Karpas-422 (cell line): ENCODE measurements at regions not wholly inside any gene's neighbourhood (a gene's known extent, or its start where the extent isn't known, plus 50 kb on each side); places are given as distances from the start of the nearest gene placed in this dataset.

ENCODE experiments used
- DNase-seq: peaks from one replicate; pipeline ENCODE4 v3.0.0-alpha.2; 2015
- H2AFZ ChIP-seq: fragments of 200-600 bp; sonication (generic); 2 replicates; pipeline ENCODE4 v1.6.1; 2014; ENCODE audit warnings: antibody characterized with exemption, low read length, mixed read lengths
- H3K27ac ChIP-seq: fragments of 200-600 bp; sonication (generic); 2 replicates; pipeline ENCODE4 v1.5.1; 2014; ENCODE audit warnings: mild to moderate bottlenecking, low read length, moderate library complexity
- H3K27me3 ChIP-seq: fragments of 200-600 bp; sonication (generic); 2 replicates; pipeline ENCODE4 v1.6.1; 2014; ENCODE audit warnings: low read length, mixed read lengths
- H3K36me3 ChIP-seq: fragments of 200-600 bp; sonication (generic); 2 replicates; pipeline ENCODE4 v1.6.1; 2014; ENCODE audit warnings: low read length, mixed read lengths; ENCODE audit not compliant: insufficient read depth
- H3K4me1 ChIP-seq: fragments of 200-600 bp; sonication (generic); 2 replicates; pipeline ENCODE4 v1.6.1; 2014; ENCODE audit warnings: mild to moderate bottlenecking, low read length, mixed read lengths
- H3K4me2 ChIP-seq: fragments of 200-600 bp; sonication (generic); 2 replicates; pipeline ENCODE4 v1.6.1; 2014; ENCODE audit warnings: low read length, low read depth, mild to moderate bottlenecking; ENCODE audit not compliant: poor library complexity, severe bottlenecking
- H3K4me3 ChIP-seq: fragments of 200-600 bp; sonication (generic); 2 replicates; pipeline ENCODE4 v1.5.1; 2014; ENCODE audit warnings: mild to moderate bottlenecking, antibody characterized with exemption, low read length, mixed read lengths
- H3K79me2 ChIP-seq: fragments of 200-600 bp; sonication (generic); 2 replicates; pipeline ENCODE4 v1.6.1; 2014; ENCODE audit warnings: mild to moderate bottlenecking, low read length, mixed read lengths
- H3K9ac ChIP-seq: fragments of 200-600 bp; sonication (generic); 2 replicates; pipeline ENCODE4 v1.6.0; 2014; ENCODE audit warnings: low read length
- H3K9me2 ChIP-seq: fragments of 200-600 bp; sonication (generic), shearing (Covaris generic); replicated peaks from 2 replicates; pipeline ENCODE4 v1.6.0; 2014; ENCODE audit warnings: mild to moderate bottlenecking, low read length, moderate library complexity; ENCODE audit not compliant: insufficient read depth
- H3K9me3 ChIP-seq: fragments of 300-700, 200-600 bp; sonication (generic); 2 replicates; pipeline ENCODE4 v1.6.1; 2014; ENCODE audit warnings: low read length, mixed read lengths
- H4K20me1 ChIP-seq: fragments of 200-600 bp; sonication (generic); 2 replicates; pipeline ENCODE4 v1.6.1; 2014; ENCODE audit warnings: mild to moderate bottlenecking, antibody characterized with exemption, low read length, low read depth; ENCODE audit not compliant: insufficient read depth

DNA sequence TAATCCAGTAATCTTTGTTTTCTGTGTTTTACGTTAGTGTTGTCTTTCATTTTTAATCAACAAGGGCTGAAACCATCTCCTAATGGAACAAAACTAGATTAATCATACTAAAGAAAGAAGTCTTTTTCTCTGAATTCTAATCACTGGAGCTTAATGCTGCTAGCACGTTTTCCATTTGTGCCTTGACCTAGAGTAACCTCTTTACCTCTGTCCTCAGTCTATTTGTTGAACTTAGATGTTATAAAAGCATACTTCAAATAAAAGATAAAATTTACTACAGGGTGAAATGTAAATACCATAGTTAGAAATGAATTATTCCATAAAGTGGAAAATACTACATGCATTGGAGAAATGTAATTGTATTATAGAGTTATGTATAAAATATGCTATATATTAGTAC lies 207.1 kb downstream of the NKX6-1 start:
- no peaks in the 10 kb centered on the region for H4K20me1 ChIP-seq
- H3K27me3 ChIP-seq, result no peaks in the 10 kb centered on the region
- H3K4me2 ChIP-seq, result no peak overlapping the region
- H3K36me3 ChIP-seq, result no peaks in the 10 kb centered on the region
- H3K4me3 ChIP-seq, result no peak overlapping the region
- H3K4me1 ChIP-seq, result no peaks in the 10 kb centered on the region
- H2AFZ ChIP-seq, result no peak overlapping the region
- H3K79me2 ChIP-seq, result no peaks in the 10 kb centered on the region
- no peaks in the 10 kb centered on the region for H3K9me2 ChIP-seq
- no peak overlapping the region for H3K27ac ChIP-seq
- no peak for DNase-seq
- no peak overlapping the region for H3K9ac ChIP-seq
- no peaks in the 10 kb centered on the region for H3K9me3 ChIP-seq

GRCh38 chr4:84286048-84286447 lies 213.0 kb downstream of the NKX6-1 start:
- Histone ChIP-seq H3K9me2 (no peaks in the 10 kb centered on the region), H3K9me3 (no peaks in the 10 kb centered on the region), H3K4me2 (no peak overlapping the region), H2AFZ (no peak overlapping the region), H3K27ac (no peak overlapping the region), H3K9ac (no peak overlapping the region), H3K79me2 (no peaks in the 10 kb centered on the region), H3K4me3 (no peak overlapping the region), H4K20me1 (no peaks in the 10 kb centered on the region), H3K4me1 (no peaks in the 10 kb centered on the region), H3K27me3 (no peaks in the 10 kb centered on the region), H3K36me3 (no peaks in the 10 kb centered on the region)
- DNase-seq, result no peak

- Histone ChIP-seq H3K9me3 (no peaks in the 10 kb centered on the region), H3K36me3 (no peaks in the 10 kb centered on the region), H3K9me2 (no peaks in the 10 kb centered on the region), H4K20me1 (no peaks in the 10 kb centered on the region), H3K9ac (no peak overlapping the region), H3K79me2 (no peaks in the 10 kb centered on the region), H3K4me1 (no peaks in the 10 kb centered on the region), H3K27me3 (no peaks in the 10 kb centered on the region), H3K27ac (no peak overlapping the region), H3K4me2 (no peak overlapping the region), H2AFZ (no peak overlapping the region), H3K4me3 (no peak overlapping the region)
- DNase-seq, result no peak
Measured at GRCh38 chr4:84279678-84280077, 219.4 kb downstream of the NKX6-1 start.

DNA sequence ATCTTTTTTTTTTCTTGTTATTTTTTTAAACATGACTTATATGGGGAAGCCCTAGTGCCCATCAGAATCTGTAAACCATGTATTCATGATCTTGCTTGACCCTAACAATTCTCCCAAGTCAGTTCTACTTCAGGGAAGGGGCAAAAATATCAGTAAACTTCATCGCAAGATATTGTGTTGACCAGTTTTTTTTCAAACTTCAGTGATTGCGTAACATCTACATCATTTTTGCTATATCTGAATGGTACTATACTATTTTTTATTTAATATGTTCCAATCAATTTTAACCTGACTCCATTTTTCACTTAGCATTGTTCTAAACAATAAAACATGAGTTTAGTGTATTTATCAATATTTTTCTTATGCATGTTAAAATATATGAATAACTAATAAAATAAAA lies 221.2 kb downstream of the NKX6-1 start:
- no peaks in the 10 kb centered on the region for H3K9me3 ChIP-seq
- no peaks in the 10 kb centered on the region for H4K20me1 ChIP-seq
- no peak overlapping the region for H2AFZ ChIP-seq
- H3K36me3 ChIP-seq, result no peaks in the 10 kb centered on the region
- no peak overlapping the region for H3K4me3 ChIP-seq
- no peak overlapping the region for H3K9ac ChIP-seq
- no peaks in the 10 kb centered on the region for H3K9me2 ChIP-seq
- no peak overlapping the region for H3K4me2 ChIP-seq
- no peaks in the 10 kb centered on the region for H3K4me1 ChIP-seq
- H3K27ac ChIP-seq, result no peak overlapping the region
- H3K79me2 ChIP-seq, result no peaks in the 10 kb centered on the region
- H3K27me3 ChIP-seq, result no peaks in the 10 kb centered on the region
- DNase-seq, result no peak

DNA sequence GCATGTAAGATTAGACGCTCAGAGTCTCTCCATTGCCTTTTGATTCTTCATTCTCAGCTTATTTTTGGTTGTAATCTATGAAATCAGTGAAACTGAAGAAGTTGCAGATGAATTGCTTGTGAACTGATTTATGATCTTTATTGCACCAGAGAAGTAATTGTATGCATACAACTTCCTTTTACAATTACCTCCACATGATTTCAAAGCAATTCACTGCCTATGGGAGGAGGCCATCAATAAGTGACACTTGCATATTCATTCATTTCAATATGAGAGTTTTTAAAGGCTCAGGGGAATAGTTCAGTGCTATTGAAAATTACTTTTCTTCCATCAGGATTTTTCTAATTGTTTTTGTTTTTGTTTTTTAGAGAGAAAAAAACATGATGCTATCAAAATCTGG lies 222.3 kb downstream of the NKX6-1 start:
- Histone ChIP-seq H3K4me2 (no peak overlapping the region), H3K27me3 (no peaks in the 10 kb centered on the region), H3K9ac (no peak overlapping the region), H3K4me3 (no peak overlapping the region), H3K27ac (no peak overlapping the region), H3K4me1 (no peaks in the 10 kb centered on the region), H3K79me2 (no peaks in the 10 kb centered on the region), H2AFZ (no peak overlapping the region), H3K9me2 (no peaks in the 10 kb centered on the region), H4K20me1 (no peaks in the 10 kb centered on the region), H3K9me3 (no peaks in the 10 kb centered on the region), H3K36me3 (no peaks in the 10 kb centered on the region)
- no peak for DNase-seq

- no peaks in the 10 kb centered on the region for H3K36me3 ChIP-seq
- H3K4me3 ChIP-seq, result no peak overlapping the region
Measured at GRCh38 chr4:84269536-84270044, 229.5 kb downstream of the NKX6-1 start.

GRCh38 chr4:84264652-84265051 lies 234.4 kb downstream of the NKX6-1 start:
- no peak overlapping the region for H3K9ac ChIP-seq
- H3K36me3 ChIP-seq, result no peaks in the 10 kb centered on the region
- no peak overlapping the region for H3K4me2 ChIP-seq
- H3K9me2 ChIP-seq, result no peaks in the 10 kb centered on the region
- H3K27me3 ChIP-seq, result no peaks in the 10 kb centered on the region
- no peak overlapping the region for H3K27ac ChIP-seq
- no peak overlapping the region for H3K4me3 ChIP-seq
- no peaks in the 10 kb centered on the region for H3K79me2 ChIP-seq
- H4K20me1 ChIP-seq, result no peaks in the 10 kb centered on the region
- no peaks in the 10 kb centered on the region for H3K4me1 ChIP-seq
- H3K9me3 ChIP-seq, result no peaks in the 10 kb centered on the region
- H2AFZ ChIP-seq, result no peak overlapping the region
- no peak for DNase-seq

More at GRCh38 chr4:84269536-84270044, 229.5 kb downstream of the NKX6-1 start:
- H3K27me3 ChIP-seq, result no peaks in the 10 kb centered on the region
- no peak for DNase-seq
- no peaks in the 10 kb centered on the region for H3K79me2 ChIP-seq
- no peaks in the 10 kb centered on the region for H3K9me2 ChIP-seq
- no peak overlapping the region for H3K27ac ChIP-seq
- H3K4me1 ChIP-seq, result no peaks in the 10 kb centered on the region
- H3K9me3 ChIP-seq, result no peaks in the 10 kb centered on the region
- H3K9ac ChIP-seq, result no peak overlapping the region
- H3K4me2 ChIP-seq, result no peak overlapping the region
- no peaks in the 10 kb centered on the region for H4K20me1 ChIP-seq
- H2AFZ ChIP-seq, result no peak overlapping the region

DNA sequence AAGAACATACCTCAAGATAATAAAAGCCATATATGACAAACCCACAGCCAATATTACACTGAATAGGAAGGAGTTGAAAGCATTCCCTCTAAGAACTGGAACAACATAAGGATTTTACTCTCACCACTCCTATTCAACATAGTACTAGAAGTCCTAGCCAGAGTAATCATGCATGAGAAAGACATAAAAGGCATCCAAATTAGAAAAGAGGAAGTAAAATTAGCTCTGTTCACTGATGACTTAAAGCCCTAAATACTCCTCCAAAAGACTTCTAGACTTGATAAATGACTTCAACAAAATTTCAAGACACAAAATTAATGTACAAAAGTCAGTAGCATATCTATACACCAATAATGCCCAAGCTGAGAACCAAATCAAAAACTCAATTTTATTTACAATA lies 235.7 kb downstream of the NKX6-1 start:
- no peaks in the 10 kb centered on the region for H3K9me2 ChIP-seq
- H3K79me2 ChIP-seq, result no peaks in the 10 kb centered on the region
- no peaks in the 10 kb centered on the region for H3K9me3 ChIP-seq
- no peaks in the 10 kb centered on the region for H3K4me1 ChIP-seq
- H3K27ac ChIP-seq, result no peak overlapping the region
- DNase-seq, result peak; percentile 60
- H4K20me1 ChIP-seq, result no peaks in the 10 kb centered on the region
- no peaks in the 10 kb centered on the region for H3K36me3 ChIP-seq
- no peak overlapping the region for H2AFZ ChIP-seq
- H3K9ac ChIP-seq, result no peak overlapping the region
- no peaks in the 10 kb centered on the region for H3K27me3 ChIP-seq
- H3K4me3 ChIP-seq, result no peak overlapping the region
- H3K4me2 ChIP-seq, result no peak overlapping the region

- Histone ChIP-seq H3K27ac (no peak overlapping the region), H3K9ac (no peak overlapping the region), H3K4me1 (no peaks in the 10 kb centered on the region), H3K9me3 (no peaks in the 10 kb centered on the region), H2AFZ (no peak overlapping the region), H3K79me2 (no peaks in the 10 kb centered on the region), H4K20me1 (no peaks in the 10 kb centered on the region), H3K4me2 (no peak overlapping the region), H3K36me3 (no peaks in the 10 kb centered on the region), H3K9me2 (no peaks in the 10 kb centered on the region), H3K27me3 (no peaks in the 10 kb centered on the region), H3K4me3 (no peak overlapping the region)
- DNase-seq, result no peak
Measured at GRCh38 chr4:84260495-84260894, 238.6 kb downstream of the NKX6-1 start.
